Naive thymus-derived CD4-positive, alpha-beta T cell (primary cell): ENCODE measurements at regions not wholly inside any gene's neighbourhood (a gene's known extent, or its start where the extent isn't known, plus 50 kb on each side); places are given as distances from the start of the nearest gene placed in this dataset.
"Not testable (repeated sequence)": the region's sequence is repeated elsewhere in the genome, so short reads cannot be mapped to it uniquely, and the experiment has no call there.

ENCODE experiments used
- ATAC-seq: fragments of 150-1000 bp; cut with Tn5 transposase; 2 replicates; pipeline ENCODE4 v1.10.0; 2021; ENCODE audit warnings: mild to moderate bottlenecking, moderate library complexity
- CTCF ChIA-PET: fragments of 350-600 bp; sonication (Branson Sonifier 250); formaldehyde crosslinking; loops from one replicate; lab custom pipeline; 2021; ENCODE audit warnings: antibody characterized with exemption; lab: Charles Lee
- POLR2A ChIA-PET: fragments of 350-600 bp; sonication (Branson Sonifier 250); formaldehyde crosslinking; loops from one replicate; lab custom pipeline; 2021; ENCODE audit warnings: antibody characterized with exemption, inconsistent platforms; lab: Charles Lee
- DNase-seq, 9 donors: peaks; one replicate each; pipeline versions ENCODE4 v3.0.0 to v3.0.0-alpha.2; 2020 to 2022; ENCODE audit warnings: mixed read lengths in 1 of 9
- H3K27ac ChIP-seq: one replicate; pipeline ENCODE4 v1.7.0; 2013; ENCODE audit warnings: mild to moderate bottlenecking, low read depth, low read length, moderate library complexity
- H3K27me3 ChIP-seq, 2 donors: one replicate each; pipeline ENCODE4 v1.7.0; 2013; ENCODE audit warnings: low read length in 2 of 2, mild to moderate bottlenecking in 2 of 2, moderate library complexity in 2 of 2; ENCODE audit not compliant: control insufficient read depth in 2 of 2, insufficient read depth in 2 of 2
- H3K36me3 ChIP-seq, 3 experiments: 1 replicate in 2 of 3; 2 replicates in 1 of 3; pipeline ENCODE4 v1.7.0; 2013; ENCODE audit warnings: low read length in 3 of 3, mild to moderate bottlenecking in 3 of 3, moderate library complexity in 1 of 3; ENCODE audit not compliant: insufficient read depth in 3 of 3, control insufficient read depth in 2 of 3
- H3K4me1 ChIP-seq, 2 donors: one replicate each; pipeline ENCODE4 v1.7.0; 2013; ENCODE audit warnings: low read length in 2 of 2, mild to moderate bottlenecking in 2 of 2, moderate library complexity in 1 of 2; ENCODE audit not compliant: control insufficient read depth in 2 of 2, insufficient read depth in 2 of 2
- H3K4me3 ChIP-seq: 2 replicates; pipeline ENCODE4 v1.7.0; 2013; ENCODE audit warnings: mild to moderate bottlenecking, low read length
- H3K9me3 ChIP-seq, 3 experiments: 1 replicate in 2 of 3; 2 replicates in 1 of 3; pipeline ENCODE4 v1.7.0; 2013; ENCODE audit warnings: low read length in 3 of 3; ENCODE audit not compliant: control insufficient read depth in 2 of 3
- H3K27ac Mint-ChIP-seq, 9 donors: one replicate each; pipeline ENCODE4 v1.8.0; 2020 to 2022; ENCODE audit warnings: mixed read lengths in 9 of 9, mild to moderate bottlenecking in 8 of 9, moderate library complexity in 5 of 9, inconsistent platforms in 2 of 9
- H3K27me3 Mint-ChIP-seq, 5 donors: one replicate each; pipeline ENCODE4 v1.8.0; 2021 to 2022; ENCODE audit warnings: mixed read lengths in 5 of 5, mild to moderate bottlenecking in 1 of 5
- H3K36me3 Mint-ChIP-seq, 5 donors: one replicate each; pipeline ENCODE4 v1.8.0; 2020 to 2022; ENCODE audit warnings: mixed read lengths in 5 of 5, mild to moderate bottlenecking in 3 of 5, inconsistent platforms in 1 of 5
- H3K4me1 Mint-ChIP-seq, 7 donors: one replicate each; pipeline ENCODE4 v1.8.0; 2020 to 2022; ENCODE audit warnings: mixed read lengths in 7 of 7, mild to moderate bottlenecking in 3 of 7, inconsistent platforms in 1 of 7
- H3K4me3 Mint-ChIP-seq, 10 donors: one replicate each; pipeline ENCODE4 v1.8.0; 2020 to 2022; ENCODE audit warnings: mild to moderate bottlenecking in 10 of 10, mixed read lengths in 10 of 10, moderate library complexity in 6 of 10, inconsistent platforms in 2 of 10
- H3K9me3 Mint-ChIP-seq, 11 donors: one replicate each; pipeline ENCODE4 v1.8.0; 2020 to 2022; ENCODE audit warnings: mixed read lengths in 11 of 11, mild to moderate bottlenecking in 4 of 11, inconsistent platforms in 1 of 11, moderate library complexity in 1 of 11
- intact Hi-C, 2 donors: fragments of 100-400 bp; cut with micrococcal nuclease; formaldehyde crosslinking; loops; one replicate each; pipeline ENCODE4 v1.15.1; 2023

DNA sequence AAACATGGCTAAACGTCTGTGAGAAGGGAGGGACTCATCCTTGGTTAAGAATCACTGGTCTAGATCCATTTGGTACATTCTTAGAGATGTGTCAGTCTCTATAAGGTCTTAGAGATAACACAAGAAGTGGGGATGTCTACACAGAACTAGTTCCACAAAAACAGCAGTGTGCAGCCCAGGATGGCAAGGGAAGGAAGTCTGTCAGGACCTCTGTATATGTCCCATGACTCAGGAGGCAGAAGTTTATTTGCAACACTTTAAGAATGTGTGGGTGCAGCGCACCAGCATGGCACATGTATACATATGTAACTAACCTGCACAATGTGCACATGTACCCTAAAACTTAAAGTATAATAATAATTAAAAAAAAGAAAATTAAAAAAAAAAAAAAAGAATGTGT, 548.5 kb upstream of the SOX9 start:
- no peaks in the 10 kb centered on the region for H3K36me3 ChIP-seq
- intact Hi-C loops: no loop called here
- H3K27me3 ChIP-seq: no peaks in the 10 kb centered on the region
- ChIA-PET POLR2A (no interaction called here), CTCF (no interaction called here)
- H3K4me3 Mint-ChIP-seq: no peak overlapping the region
- ATAC-seq: no peak
- H3K9me3 Mint-ChIP-seq: peaks cover 0 to 10% (median 6%) of the 10 kb centered on the region in 11 donors
- no peaks in the 10 kb centered on the region for H3K36me3 Mint-ChIP-seq
- H3K27ac Mint-ChIP-seq: no peak overlapping the region
- DNase-seq: no peak
- no peak overlapping the region for H3K27ac ChIP-seq
- H3K4me1 Mint-ChIP-seq: no peaks in the 10 kb centered on the region
- H3K4me3 ChIP-seq: no peak overlapping the region
- H3K27me3 Mint-ChIP-seq: no peaks in the 10 kb centered on the region
- no peaks in the 10 kb centered on the region for H3K9me3 ChIP-seq
- H3K4me1 ChIP-seq: no peaks in the 10 kb centered on the region

DNA sequence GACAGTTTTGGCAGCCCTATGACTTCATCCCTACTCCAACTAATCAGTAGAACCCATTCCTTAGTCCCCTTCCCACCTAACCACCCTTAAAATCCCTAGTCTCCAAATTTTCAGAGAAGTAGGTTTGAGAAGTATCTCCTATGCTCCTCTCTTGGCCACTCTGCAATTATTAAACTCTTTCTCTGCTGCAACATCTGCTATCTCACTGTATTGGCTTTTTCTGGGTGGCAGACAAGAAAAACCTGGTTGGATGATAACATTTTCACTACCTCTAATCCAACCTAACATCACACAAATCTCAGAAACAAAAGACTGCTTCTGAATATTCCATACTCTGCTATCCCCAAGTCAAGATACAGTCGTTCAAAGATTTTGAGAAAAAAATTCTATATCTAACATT, 542.4 kb upstream of the SOX9 start:
- H3K9me3 Mint-ChIP-seq: peaks cover 5 to 24% (median 9%) of the 10 kb centered on the region in 11 donors
- intact Hi-C loops: no loop called here
- DNase-seq: no peak
- Histone ChIP-seq H3K4me1 (no peaks in the 10 kb centered on the region), H3K36me3 (no peaks in the 10 kb centered on the region), H3K27me3 (no peaks in the 10 kb centered on the region), H3K9me3 (peaks cover 0 to 5% (median 0%) of the 10 kb centered on the region in 3 experiments), H3K4me3 (no peak overlapping the region), H3K27ac (no peak overlapping the region)
- ATAC-seq: no peak
- no peak overlapping the region for H3K4me3 Mint-ChIP-seq
- ChIA-PET POLR2A (no interaction called here), CTCF (no interaction called here)
- no peak overlapping the region for H3K27ac Mint-ChIP-seq
- H3K4me1 Mint-ChIP-seq: no peaks in the 10 kb centered on the region
- H3K36me3 Mint-ChIP-seq: no peaks in the 10 kb centered on the region
- H3K27me3 Mint-ChIP-seq: no peaks in the 10 kb centered on the region

DNA sequence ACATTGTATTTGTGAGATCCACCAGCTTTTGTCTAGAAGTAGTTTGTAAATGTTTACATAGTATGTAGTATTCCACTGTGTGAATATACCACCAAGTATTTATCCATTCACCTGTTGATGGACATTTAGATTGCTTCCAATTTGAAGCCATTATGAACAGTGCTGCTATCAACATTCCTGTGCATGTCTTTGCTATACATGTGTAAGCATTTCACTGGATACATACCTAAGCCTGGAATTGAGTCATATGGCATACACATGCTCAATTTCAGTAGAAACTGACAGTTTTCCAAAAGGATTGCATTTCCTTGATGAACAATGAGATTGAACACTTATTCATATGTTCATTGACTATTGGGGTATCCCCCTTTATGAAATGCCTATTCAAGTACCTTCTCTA, 540.6 kb upstream of the SOX9 start:
- DNase-seq: no peak
- ChIA-PET POLR2A (no interaction called here), CTCF (no interaction called here)
- Histone ChIP-seq H3K4me3 (no peak overlapping the region), H3K27me3 (no peaks in the 10 kb centered on the region), H3K27ac (no peak overlapping the region), H3K36me3 (no peaks in the 10 kb centered on the region), H3K9me3 (peaks cover 0 to 5% (median 0%) of the 10 kb centered on the region in 3 experiments), H3K4me1 (no peaks in the 10 kb centered on the region)
- intact Hi-C loops: no loop called here
- no peak for ATAC-seq
- H3K9me3 Mint-ChIP-seq: peaks cover 5 to 24% (median 8%) of the 10 kb centered on the region in 11 donors
- H3K27ac Mint-ChIP-seq: no peak overlapping the region
- no peaks in the 10 kb centered on the region for H3K36me3 Mint-ChIP-seq
- no peak overlapping the region for H3K4me3 Mint-ChIP-seq
- no peaks in the 10 kb centered on the region for H3K4me1 Mint-ChIP-seq
- no peaks in the 10 kb centered on the region for H3K27me3 Mint-ChIP-seq

DNA sequence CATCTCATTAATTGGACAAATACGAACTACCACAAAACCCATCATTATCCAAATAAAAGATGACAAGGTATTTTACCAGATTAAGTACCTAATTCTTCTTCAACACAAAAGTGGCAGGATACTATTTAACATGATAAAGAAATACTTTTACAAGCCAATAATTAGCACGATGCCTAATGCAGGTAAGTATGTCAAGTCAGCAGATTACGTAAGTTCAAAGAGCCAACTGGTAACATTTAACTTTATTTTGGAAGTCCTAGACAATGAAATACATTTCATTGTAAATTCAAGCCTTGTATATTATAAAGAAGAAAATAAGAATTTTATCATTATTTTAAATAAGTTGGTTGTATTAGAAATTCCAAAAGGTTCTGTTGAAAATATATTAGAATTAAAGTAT, 535.3 kb upstream of the SOX9 start:
- no peak for ATAC-seq
- H3K4me3 Mint-ChIP-seq: no peak overlapping the region
- Histone ChIP-seq H3K9me3 (no peaks in the 10 kb centered on the region), H3K4me1 (no peaks in the 10 kb centered on the region), H3K36me3 (no peaks in the 10 kb centered on the region), H3K4me3 (no peak overlapping the region), H3K27ac (no peak overlapping the region), H3K27me3 (no peaks in the 10 kb centered on the region)
- no peaks in the 10 kb centered on the region for H3K27me3 Mint-ChIP-seq
- no peaks in the 10 kb centered on the region for H3K36me3 Mint-ChIP-seq
- POLR2A ChIA-PET: no interaction called here
- intact Hi-C loops: no loop called here
- CTCF ChIA-PET: no interaction called here
- DNase-seq: no peak
- no peaks in the 10 kb centered on the region for H3K4me1 Mint-ChIP-seq
- H3K9me3 Mint-ChIP-seq: peaks cover 0 to 8% (median 2%) of the 10 kb centered on the region in 11 donors
- H3K27ac Mint-ChIP-seq: no peak overlapping the region

DNA sequence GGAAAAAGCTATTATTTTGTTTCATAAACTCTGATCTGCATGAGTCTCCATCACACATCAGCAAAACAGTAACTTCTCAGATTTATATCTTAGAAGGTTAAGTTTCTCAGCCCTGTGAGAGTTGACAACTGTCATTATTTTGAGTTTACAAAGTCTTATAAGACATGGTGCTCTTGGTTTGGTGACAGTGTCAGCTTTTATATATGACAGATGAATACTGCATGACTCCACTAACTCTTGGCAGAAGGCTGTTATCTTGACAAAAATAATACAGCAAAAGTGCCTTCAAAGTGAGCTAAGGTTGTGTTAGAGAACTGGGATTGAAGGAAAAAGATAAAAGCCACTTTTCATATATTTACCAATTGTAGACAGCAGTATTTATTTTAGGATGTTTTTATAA, 528.4 kb upstream of the SOX9 start:
- ATAC-seq (no peak), DNase-seq (no peak)
- no peaks in the 10 kb centered on the region for H3K4me1 ChIP-seq
- H3K9me3 ChIP-seq: no peaks in the 10 kb centered on the region
- no peak overlapping the region for H3K27ac ChIP-seq
- no peaks in the 10 kb centered on the region for H3K36me3 Mint-ChIP-seq
- no peaks in the 10 kb centered on the region for H3K27me3 Mint-ChIP-seq
- H3K4me3 Mint-ChIP-seq: no peak overlapping the region
- CTCF ChIA-PET: no interaction called here
- POLR2A ChIA-PET: no interaction called here
- no peaks in the 10 kb centered on the region for H3K27me3 ChIP-seq
- no peak overlapping the region for H3K4me3 ChIP-seq
- intact Hi-C loops: no loop called here
- no peaks in the 10 kb centered on the region for H3K36me3 ChIP-seq
- H3K27ac Mint-ChIP-seq: no peak overlapping the region
- peaks cover 0 to 5% (median 0%) of the 10 kb centered on the region in 11 donors for H3K9me3 Mint-ChIP-seq
- no peaks in the 10 kb centered on the region for H3K4me1 Mint-ChIP-seq

DNA sequence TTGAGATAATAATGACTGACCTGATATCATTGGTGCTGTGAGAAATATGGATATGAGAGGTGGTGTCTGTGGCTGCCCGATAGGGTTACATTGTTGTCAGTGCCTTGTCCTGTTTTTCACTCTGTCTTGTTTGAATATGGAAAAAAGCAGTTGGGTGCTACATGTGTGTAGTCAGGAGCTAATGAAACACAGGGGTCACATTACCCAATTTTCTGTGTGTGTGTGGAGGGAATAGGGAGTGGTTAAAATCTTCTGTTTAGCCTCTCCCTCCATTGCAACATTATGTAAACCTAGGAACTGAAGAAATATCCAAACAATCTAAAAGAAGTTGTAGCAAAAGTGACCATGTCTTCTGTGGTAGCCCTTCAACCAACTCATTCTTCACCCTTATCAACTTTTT, 527.7 kb upstream of the SOX9 start:
- H3K4me3 Mint-ChIP-seq: no peak overlapping the region
- Histone ChIP-seq H3K9me3 (no peaks in the 10 kb centered on the region), H3K36me3 (no peaks in the 10 kb centered on the region), H3K4me1 (no peaks in the 10 kb centered on the region), H3K27ac (no peak overlapping the region), H3K27me3 (no peaks in the 10 kb centered on the region), H3K4me3 (no peak overlapping the region)
- DNase-seq (no peak), ATAC-seq (no peak)
- H3K36me3 Mint-ChIP-seq: no peaks in the 10 kb centered on the region
- no peaks in the 10 kb centered on the region for H3K27me3 Mint-ChIP-seq
- intact Hi-C loops: no loop called here
- H3K27ac Mint-ChIP-seq: no peak overlapping the region
- ChIA-PET POLR2A (no interaction called here), CTCF (no interaction called here)
- no peaks in the 10 kb centered on the region for H3K4me1 Mint-ChIP-seq
- H3K9me3 Mint-ChIP-seq: peaks cover 0 to 5% (median 0%) of the 10 kb centered on the region in 11 donors

DNA sequence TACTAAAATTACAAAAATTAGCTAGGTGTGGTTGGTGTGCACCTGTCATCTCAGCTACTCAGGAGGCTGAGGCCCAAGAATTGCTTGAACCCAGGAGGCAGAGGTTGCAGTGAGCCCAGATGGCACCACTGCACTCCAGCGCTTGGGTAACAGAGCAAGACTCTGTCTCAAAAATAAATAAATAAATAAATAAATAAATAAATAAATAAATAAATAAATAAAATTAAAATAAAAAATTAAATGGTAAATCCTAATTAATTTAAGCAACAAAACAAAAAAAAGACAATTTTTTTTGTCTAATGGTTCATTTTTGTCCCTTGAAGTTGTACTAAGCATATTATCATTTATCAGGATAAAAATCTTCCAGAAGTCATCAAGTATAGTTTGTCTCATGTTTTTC, 521.2 kb upstream of the SOX9 start:
- DNase-seq, H3K9me3 Mint-ChIP-seq, H3K4me1 ChIP-seq, intact Hi-C loops, H3K36me3 Mint-ChIP-seq, H3K4me3 ChIP-seq, H3K4me3 Mint-ChIP-seq, H3K27me3 ChIP-seq, H3K4me1 Mint-ChIP-seq, CTCF ChIA-PET, H3K27ac ChIP-seq, H3K9me3 ChIP-seq, H3K27me3 Mint-ChIP-seq, ATAC-seq, H3K36me3 ChIP-seq, POLR2A ChIA-PET, H3K27ac Mint-ChIP-seq: not testable (repeated sequence)
